ENCODE measurements at regions not wholly inside any gene's neighbourhood (a gene's known extent, or its start where the extent isn't known, plus 50 kb on each side); places are given as distances from the start of the nearest gene placed in this dataset.

- no peaks in the 10 kb centered on the region for H3K36me3 ChIP-seq
- H3K27ac ChIP-seq: no peak overlapping the region
- ATAC-seq (ENCODE audit: low FRiP score in 2 of 2) (no peak), DNase-seq (no peak)
- H3K27me3 ChIP-seq: no peaks in the 10 kb centered on the region
- no peaks in the 10 kb centered on the region for H3K9me3 ChIP-seq
- TF ChIP-seq POLR2A (IDR thresholded peaks at IDR 0.05): no peak
- TF ChIP-seq CTCF (IDR thresholded peaks at IDR 0.05): no peak
- TF ChIP-seq EP300 (IDR thresholded peaks at IDR 0.05): no peak
- no peak for TF ChIP-seq POLR2AphosphoS5 (IDR thresholded peaks at IDR 0.05)
- H3K4me3 ChIP-seq: no peak overlapping the region
- H3K4me1 ChIP-seq: no peaks in the 10 kb centered on the region
Observed at GRCh38 chr5:105751908-105752307, 1918.8 kb downstream of the EFNA5 start.

GRCh38 chr5:105745111-105745510, 1925.6 kb downstream of the EFNA5 start:
- DNase-seq (no peak), ATAC-seq (ENCODE audit: low FRiP score in 2 of 2) (no peak)
- Histone ChIP-seq H3K27ac (no peak overlapping the region), H3K4me3 (no peak overlapping the region), H3K36me3 (no peaks in the 10 kb centered on the region), H3K4me1 (no peaks in the 10 kb centered on the region), H3K9me3 (no peaks in the 10 kb centered on the region), H3K27me3 (no peaks in the 10 kb centered on the region)
- no peak for TF ChIP-seq POLR2A (IDR thresholded peaks at IDR 0.05)
- no peak for TF ChIP-seq CTCF (IDR thresholded peaks at IDR 0.05)
- TF ChIP-seq POLR2AphosphoS5 (IDR thresholded peaks at IDR 0.05): no peak
- TF ChIP-seq EP300 (IDR thresholded peaks at IDR 0.05): no peak

GRCh38 chr5:105740242-105740641, 1930.5 kb downstream of the EFNA5 start:
- H3K27me3 ChIP-seq: no peaks in the 10 kb centered on the region
- no peak for DNase-seq
- TF ChIP-seq POLR2A (IDR thresholded peaks at IDR 0.05) (no peak), EP300 (IDR thresholded peaks at IDR 0.05) (no peak), POLR2AphosphoS5 (IDR thresholded peaks at IDR 0.05) (no peak), CTCF (IDR thresholded peaks at IDR 0.05) (no peak)
- no peak overlapping the region for H3K27ac ChIP-seq
- H3K4me3 ChIP-seq: no peak overlapping the region
- WGBS, 2 donors: 66 to 76% methylated on average over 3 of the region's 3 CpGs
- no peaks in the 10 kb centered on the region for H3K9me3 ChIP-seq
- no peaks in the 10 kb centered on the region for H3K4me1 ChIP-seq
- no peaks in the 10 kb centered on the region for H3K36me3 ChIP-seq
- no peak for ATAC-seq (ENCODE audit: low FRiP score in 2 of 2)

GRCh38 chr5:105739732-105740131, 1931.0 kb downstream of the EFNA5 start:
- H3K27ac ChIP-seq: no peak overlapping the region
- H3K4me3 ChIP-seq: no peak overlapping the region
- no peaks in the 10 kb centered on the region for H3K36me3 ChIP-seq
- TF ChIP-seq POLR2A (IDR thresholded peaks at IDR 0.05) (no peak), EP300 (IDR thresholded peaks at IDR 0.05) (no peak), CTCF (IDR thresholded peaks at IDR 0.05) (no peak), POLR2AphosphoS5 (IDR thresholded peaks at IDR 0.05) (no peak)
- H3K27me3 ChIP-seq: no peaks in the 10 kb centered on the region
- H3K9me3 ChIP-seq: no peaks in the 10 kb centered on the region
- ATAC-seq (ENCODE audit: low FRiP score in 2 of 2) (no peak), DNase-seq (no peak)
- no peaks in the 10 kb centered on the region for H3K4me1 ChIP-seq

GRCh38 chr5:105735704-105736103, 1935.0 kb downstream of the EFNA5 start:
- TF ChIP-seq EP300 (IDR thresholded peaks at IDR 0.05) (no peak), CTCF (IDR thresholded peaks at IDR 0.05) (no peak), POLR2A (IDR thresholded peaks at IDR 0.05) (no peak), POLR2AphosphoS5 (IDR thresholded peaks at IDR 0.05) (no peak)
- H3K36me3 ChIP-seq: no peaks in the 10 kb centered on the region
- no peaks in the 10 kb centered on the region for H3K4me1 ChIP-seq
- DNase-seq (no peak), ATAC-seq (ENCODE audit: low FRiP score in 2 of 2) (no peak)
- no peaks in the 10 kb centered on the region for H3K9me3 ChIP-seq
- H3K27ac ChIP-seq: no peak overlapping the region
- no peak overlapping the region for H3K4me3 ChIP-seq
- no peaks in the 10 kb centered on the region for H3K27me3 ChIP-seq
